ENCODE measurements at regions not wholly inside any gene's neighbourhood (a gene's known extent, or its start where the extent isn't known, plus 50 kb on each side); places are given as distances from the start of the nearest gene placed in this dataset.

DNA sequence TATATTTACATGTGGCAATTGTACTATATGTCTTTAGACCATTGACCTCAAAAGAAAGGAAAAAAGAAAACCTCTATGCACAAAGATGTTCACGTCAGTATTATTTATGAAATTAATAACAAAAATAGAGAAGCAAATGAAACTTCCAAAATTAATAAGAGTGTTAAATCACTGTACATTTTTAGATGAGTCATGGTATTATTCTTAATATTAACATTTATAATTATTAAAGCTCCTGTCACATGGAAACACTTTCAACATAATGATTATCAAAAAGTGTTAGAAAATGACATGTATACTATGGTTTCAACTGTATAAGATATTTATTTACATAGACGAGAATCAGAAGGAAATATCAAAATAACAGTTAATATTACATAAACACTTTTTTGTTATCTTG, 324.9 kb upstream of the RUNX1 start:
- TF ChIP-seq EZH2 (IDR thresholded peaks at IDR 0.05; ENCODE audit: insufficient read depth, poor library complexity, severe bottlenecking) (no peak), EZH2phosphoT487 (IDR thresholded peaks at IDR 0.05; ENCODE audit: insufficient read depth, low read depth) (no peak)
